Hematopoietic multipotent progenitor cell treated with erythropoietin and hydrocortisone succinate and interleukin-3 and kit ligand, for 15 days (in vitro differentiated cells): ENCODE measurements at regions not wholly inside any gene's neighbourhood (a gene's known extent, or its start where the extent isn't known, plus 50 kb on each side); places are given as distances from the start of the nearest gene placed in this dataset.
"Not testable (repeated sequence)": the region's sequence is repeated elsewhere in the genome, so short reads cannot be mapped to it uniquely, and the experiment has no call there.

Experiments used
- DNase-seq: peaks from one replicate; pipeline ENCODE4 v3.0.0-alpha.2; 2015; ENCODE audit warnings: low spot score

GRCh38 chr10:18875477-18875876 is 173.1 kb upstream of the MALRD1 start:
- DNase-seq: no peak

- no peak for DNase-seq
These were observed 169.3 kb upstream of the MALRD1 start for GRCh38 chr10:18879284-18879683.

GRCh38 chr10:18880530-18880929 is 168.1 kb upstream of the MALRD1 start:
- no peak for DNase-seq

- DNase-seq: no peak
These were observed 162.5 kb upstream of the MALRD1 start for GRCh38 chr10:18886102-18886501.

GRCh38 chr10:18906636-18907035 is 142.0 kb upstream of the MALRD1 start:
- DNase-seq: no peak

GRCh38 chr10:18917431-18917830 is 131.2 kb upstream of the MALRD1 start:
- DNase-seq: not testable (repeated sequence)

GRCh38 chr10:18918532-18918931 is 130.1 kb upstream of the MALRD1 start:
- no peak for DNase-seq

GRCh38 chr10:18949391-18949790 is 99.2 kb upstream of the MALRD1 start:
- DNase-seq: no peak

GRCh38 chr10:18951072-18951823 is 97.4 kb upstream of the MALRD1 start:
- not testable (repeated sequence) for DNase-seq

- no peak for DNase-seq
These were observed 93.5 kb upstream of the MALRD1 start for GRCh38 chr10:18955061-18955460.

GRCh38 chr10:18959369-18959768 is 89.2 kb upstream of the MALRD1 start:
- no peak for DNase-seq

- no peak for DNase-seq
These were observed 88.0 kb upstream of the MALRD1 start for GRCh38 chr10:18960466-18961079.

- DNase-seq: no peak
These were observed 80.4 kb upstream of the MALRD1 start for GRCh38 chr10:18968159-18968558.

- DNase-seq: no peak
These were observed 71.8 kb upstream of the MALRD1 start for GRCh38 chr10:18976696-18977251.

- DNase-seq: no peak
These were observed 68.4 kb upstream of the MALRD1 start for GRCh38 chr10:18980089-18980629.

GRCh38 chr10:18984531-18984930 is 64.1 kb upstream of the MALRD1 start:
- DNase-seq: no peak

GRCh38 chr10:18988338-18988737 is 60.3 kb upstream of the MALRD1 start:
- DNase-seq: no peak
